H9 (cell line): ENCODE measurements at regions not wholly inside any gene's neighbourhood (a gene's known extent, or its start where the extent isn't known, plus 50 kb on each side); places are given as distances from the start of the nearest gene placed in this dataset.

ENCODE experiments used
- DNase-seq: peaks from one replicate; pipeline ENCODE4 v3.0.0-alpha.2; 2017
- H2AFZ ChIP-seq: one replicate; pipeline ENCODE4 v1.6.1; 2013; ENCODE audit warnings: mild to moderate bottlenecking, low read length, control low read depth, moderate library complexity
- H2AK5ac ChIP-seq: 2 replicates; pipeline ENCODE4 v1.6.1; 2013; ENCODE audit warnings: low read length, control low read depth, mixed read lengths; ENCODE audit not compliant: insufficient read length
- H2BK120ac ChIP-seq: one replicate; pipeline ENCODE4 v1.6.1; 2013; ENCODE audit warnings: low read depth, mild to moderate bottlenecking, low read length, control low read depth, inconsistent platforms; ENCODE audit not compliant: poor library complexity, severe bottlenecking
- H2BK12ac ChIP-seq: 2 replicates; pipeline ENCODE4 v1.6.1; 2013; ENCODE audit warnings: low read length, control low read depth, mixed read lengths, low read depth; ENCODE audit not compliant: insufficient read length
- H2BK15ac ChIP-seq: 2 replicates; pipeline ENCODE4 v1.6.1; 2013; ENCODE audit warnings: low read depth, low read length, control low read depth
- H2BK20ac ChIP-seq: one replicate; pipeline ENCODE4 v1.6.1; 2013; ENCODE audit warnings: low read depth, mild to moderate bottlenecking, low read length, control low read depth, inconsistent platforms; ENCODE audit not compliant: poor library complexity, severe bottlenecking
- H2BK5ac ChIP-seq: 2 replicates; pipeline ENCODE4 v1.6.1; 2013; ENCODE audit warnings: low read length, control low read depth, mixed read lengths; ENCODE audit not compliant: insufficient read length
- H3K14ac ChIP-seq: 2 replicates; pipeline ENCODE4 v1.6.1; 2013; ENCODE audit warnings: low read length, control low read depth; ENCODE audit not compliant: insufficient read depth
- H3K18ac ChIP-seq: 2 replicates; pipeline ENCODE4 v1.6.1; 2013; ENCODE audit warnings: low read depth, mild to moderate bottlenecking, mixed read lengths, low read length, control low read depth; ENCODE audit not compliant: insufficient read length
- H3K23ac ChIP-seq: 2 replicates; pipeline ENCODE4 v1.6.1; 2013; ENCODE audit warnings: low read length, control low read depth, mixed read lengths, low read depth; ENCODE audit not compliant: insufficient read length
- H3K23me2 ChIP-seq: 2 replicates; pipeline ENCODE4 v1.6.1; 2013; ENCODE audit warnings: low read depth, mild to moderate bottlenecking, mixed read lengths, low read length, control low read depth; ENCODE audit not compliant: insufficient read length, poor library complexity, severe bottlenecking
- H3K27ac ChIP-seq: 2 replicates; pipeline ENCODE4 v1.5.1; 2013; ENCODE audit warnings: low read length, control low read depth, mixed read lengths, low read depth; ENCODE audit not compliant: insufficient read length
- H3K27me3 ChIP-seq: 2 replicates; pipeline ENCODE4 v1.6.1; 2013; ENCODE audit warnings: low read length, control low read depth, inconsistent platforms; ENCODE audit not compliant: insufficient read depth
- H3K4ac ChIP-seq: 2 replicates; pipeline ENCODE4 v1.6.1; 2013; ENCODE audit warnings: low read depth, mild to moderate bottlenecking, control low read depth, inconsistent platforms, low read length, moderate library complexity
- H3K4me1 ChIP-seq: 2 replicates; pipeline ENCODE4 v1.6.1; 2013; ENCODE audit warnings: low read length, control low read depth, inconsistent platforms; ENCODE audit not compliant: insufficient read depth
- H3K4me2 ChIP-seq: 2 replicates; pipeline ENCODE4 v1.6.1; 2013; ENCODE audit warnings: low read length, control low read depth, mixed read lengths; ENCODE audit not compliant: insufficient read length, insufficient read depth
- H3K56ac ChIP-seq: 2 replicates; pipeline ENCODE4 v1.6.1; 2013; ENCODE audit warnings: low read depth, mild to moderate bottlenecking, mixed read lengths, low read length, control low read depth; ENCODE audit not compliant: insufficient read length
- H3K79me1 ChIP-seq: 2 replicates; pipeline ENCODE4 v1.6.1; 2013; ENCODE audit warnings: low read depth, mild to moderate bottlenecking, moderate library complexity, low read length, control low read depth, inconsistent platforms; ENCODE audit not compliant: insufficient read depth, poor library complexity, severe bottlenecking
- H3K79me2 ChIP-seq: 2 replicates; pipeline ENCODE4 v1.6.1; 2013; ENCODE audit warnings: low read length, control low read depth, inconsistent platforms; ENCODE audit not compliant: insufficient read depth
- H3K9ac ChIP-seq: 2 replicates; pipeline ENCODE4 v1.6.1; 2013; ENCODE audit warnings: low read length, control low read depth, mixed read lengths; ENCODE audit not compliant: insufficient read length; ENCODE audit errors: extremely low read depth
- H3K9me3 ChIP-seq: one replicate; pipeline ENCODE4 v1.6.1; 2013; ENCODE audit warnings: low read depth, low read length, inconsistent platforms; ENCODE audit not compliant: control insufficient read depth
- H3T11ph ChIP-seq: one replicate; pipeline ENCODE4 v1.6.1; 2013; ENCODE audit warnings: mild to moderate bottlenecking, low read length, control low read depth, inconsistent platforms
- H4K20me1 ChIP-seq: one replicate; pipeline ENCODE4 v1.6.1; 2013; ENCODE audit not compliant: control insufficient read depth, insufficient read length, insufficient read depth
- H4K5ac ChIP-seq: 2 replicates; pipeline ENCODE4 v1.6.1; 2013; ENCODE audit warnings: low read depth, mild to moderate bottlenecking, mixed read lengths, low read length, control low read depth; ENCODE audit not compliant: insufficient read length
- H4K8ac ChIP-seq: replicated peaks from 2 replicates; pipeline ENCODE4 v1.6.1; 2013; ENCODE audit warnings: low read length, control low read depth, mixed read lengths, low read depth; ENCODE audit not compliant: insufficient read length
- H4K91ac ChIP-seq: 2 replicates; pipeline ENCODE4 v1.6.1; 2013; ENCODE audit warnings: low read depth, mild to moderate bottlenecking, moderate library complexity, mixed read lengths, low read length, control low read depth; ENCODE audit not compliant: insufficient read length
- H3K27ac Mint-ChIP-seq, 3 experiments: 2 replicates in 2 of 3; 3 replicates in 1 of 3; pipeline ENCODE4 v1.8.0; 2020 to 2021; ENCODE audit warnings: mixed read lengths in 3 of 3, mild to moderate bottlenecking in 1 of 3, moderate library complexity in 1 of 3
- H3K27me3 Mint-ChIP-seq: 2 replicates; pipeline ENCODE4 v1.8.0; 2021; ENCODE audit warnings: low read depth, mild to moderate bottlenecking, moderate library complexity, mixed read lengths
- H3K36me3 Mint-ChIP-seq, 3 experiments: 2 replicates in 2 of 3; 3 replicates in 1 of 3; pipeline ENCODE4 v1.8.0; 2020 to 2021; ENCODE audit warnings: low read depth in 3 of 3, mixed read lengths in 3 of 3; ENCODE audit not compliant: insufficient read depth in 1 of 3
- H3K4me1 Mint-ChIP-seq, 2 experiments: 2 replicates each; pipeline ENCODE4 v1.8.0; 2020; ENCODE audit warnings: mixed read lengths in 2 of 2
- H3K4me3 Mint-ChIP-seq, 2 experiments: 2 replicates in 1 of 2; 3 replicates in 1 of 2; pipeline ENCODE4 v1.8.0; 2020 to 2021; ENCODE audit warnings: mild to moderate bottlenecking in 2 of 2, mixed read lengths in 2 of 2, moderate library complexity in 1 of 2
- H3K9me3 Mint-ChIP-seq, 2 experiments: 2 replicates in 1 of 2; 3 replicates in 1 of 2; pipeline ENCODE4 v1.8.0; 2020; ENCODE audit warnings: mild to moderate bottlenecking in 2 of 2, mixed read lengths in 2 of 2, moderate library complexity in 1 of 2
- WGBS: extraction: QIAGEN DNeasy Blood & Tissue Kit; methylation state at CpG from one replicate; pipeline ENCODE4 v1.1.7; 2013; ENCODE audit warnings: missing lambda C conversion rate, low lambda C conversion rate, mixed read lengths; ENCODE audit not compliant: insufficient read length; ENCODE audit errors: extremely low coverage; 5-methylcytosine and 5-hydroxymethylcytosine counted together
- TF ChIP-seq, protein P1 (sequence below): fragments of 200-600 bp; sonication (generic); conservative IDR thresholded peaks from 3 replicates; pipeline ENCODE4 v1.8.0; 2021; ENCODE audit warnings: antibody characterized with exemption, mild to moderate bottlenecking

DNA sequence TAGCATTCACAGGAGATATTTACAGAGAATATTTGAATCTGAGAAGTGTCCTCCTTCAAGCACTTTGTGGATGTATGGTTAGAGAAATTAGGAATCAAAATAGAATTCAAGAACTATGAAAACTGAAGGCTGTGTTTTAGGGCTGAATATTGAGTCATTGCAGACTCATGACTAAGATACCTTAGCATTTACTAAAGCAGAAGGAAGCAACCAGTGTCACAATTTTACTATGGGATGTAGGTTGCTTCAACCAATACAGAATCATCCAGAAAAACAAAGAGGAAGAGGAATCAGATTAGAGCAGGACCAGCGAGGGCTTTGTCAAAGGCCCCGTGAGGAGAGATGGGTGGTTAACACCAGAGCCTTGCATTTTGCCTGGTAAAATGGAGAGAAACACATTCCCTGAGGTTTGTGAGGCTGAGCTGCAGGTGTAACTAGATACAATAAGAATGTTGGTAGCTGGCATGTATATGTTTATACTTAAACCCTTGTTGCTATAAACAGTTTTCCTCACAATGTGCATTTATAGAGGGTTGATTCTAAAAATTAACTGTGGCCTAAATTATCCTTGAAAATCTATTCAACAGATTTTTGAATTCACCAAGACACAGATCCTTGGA lies 518.1 kb downstream of the AGTPBP1 start:
- H3K23me2 ChIP-seq, result no peaks in the 10 kb centered on the region
- H2BK120ac ChIP-seq, result no peak overlapping the region
- Mint-ChIP-seq H3K36me3 (no peaks in the 10 kb centered on the region), H3K27ac (no peak overlapping the region), H3K4me1 (peaks cover 0 to 4% of the 10 kb centered on the region in 2 experiments; a peak in 1 of 4 replicates), H3K4me3 (no peak overlapping the region), H3K9me3 (no peaks in the 10 kb centered on the region), H3K27me3 (no peaks in the 10 kb centered on the region)
- H2BK5ac ChIP-seq, result no peak overlapping the region
- H3K9ac ChIP-seq, result no peak overlapping the region
- no peak overlapping the region for H2BK20ac ChIP-seq
- DNase-seq, result no peak
- H4K20me1 ChIP-seq, result no peaks in the 10 kb centered on the region
- no peak overlapping the region for H2BK12ac ChIP-seq
- H3K56ac ChIP-seq, result no peak overlapping the region
- H3K4me2 ChIP-seq, result no peak overlapping the region
- TF ChIP-seq, protein P1, sequence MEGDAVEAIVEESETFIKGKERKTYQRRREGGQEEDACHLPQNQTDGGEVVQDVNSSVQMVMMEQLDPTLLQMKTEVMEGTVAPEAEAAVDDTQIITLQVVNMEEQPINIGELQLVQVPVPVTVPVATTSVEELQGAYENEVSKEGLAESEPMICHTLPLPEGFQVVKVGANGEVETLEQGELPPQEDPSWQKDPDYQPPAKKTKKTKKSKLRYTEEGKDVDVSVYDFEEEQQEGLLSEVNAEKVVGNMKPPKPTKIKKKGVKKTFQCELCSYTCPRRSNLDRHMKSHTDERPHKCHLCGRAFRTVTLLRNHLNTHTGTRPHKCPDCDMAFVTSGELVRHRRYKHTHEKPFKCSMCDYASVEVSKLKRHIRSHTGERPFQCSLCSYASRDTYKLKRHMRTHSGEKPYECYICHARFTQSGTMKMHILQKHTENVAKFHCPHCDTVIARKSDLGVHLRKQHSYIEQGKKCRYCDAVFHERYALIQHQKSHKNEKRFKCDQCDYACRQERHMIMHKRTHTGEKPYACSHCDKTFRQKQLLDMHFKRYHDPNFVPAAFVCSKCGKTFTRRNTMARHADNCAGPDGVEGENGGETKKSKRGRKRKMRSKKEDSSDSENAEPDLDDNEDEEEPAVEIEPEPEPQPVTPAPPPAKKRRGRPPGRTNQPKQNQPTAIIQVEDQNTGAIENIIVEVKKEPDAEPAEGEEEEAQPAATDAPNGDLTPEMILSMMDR, result no peak
- no peaks in the 10 kb centered on the region for H3K27me3 ChIP-seq
- no peak overlapping the region for H3K4ac ChIP-seq
- H2AK5ac ChIP-seq, result no peak overlapping the region
- no peak overlapping the region for H3K18ac ChIP-seq
- no peak overlapping the region for H3T11ph ChIP-seq
- H2BK15ac ChIP-seq, result no peak overlapping the region
- H3K79me2 ChIP-seq, result no peaks in the 10 kb centered on the region
- H4K91ac ChIP-seq, result no peak overlapping the region
- no peak overlapping the region for H4K8ac ChIP-seq
- WGBS, result no CpG with 5 or more reads among the region's 2 CpGs
- H3K79me1 ChIP-seq, result no peaks in the 10 kb centered on the region
- no peak overlapping the region for H4K5ac ChIP-seq
- H3K14ac ChIP-seq, result no peak overlapping the region
- no peak overlapping the region for H3K27ac ChIP-seq
- no peaks in the 10 kb centered on the region for H3K4me1 ChIP-seq
- no peak overlapping the region for H3K23ac ChIP-seq
- no peak overlapping the region for H2AFZ ChIP-seq
- no peaks in the 10 kb centered on the region for H3K9me3 ChIP-seq
